Mesendoderm (in vitro differentiated cells): ENCODE measurements at regions not wholly inside any gene's neighbourhood (a gene's known extent, or its start where the extent isn't known, plus 50 kb on each side); places are given as distances from the start of the nearest gene placed in this dataset.

Experiments
- DNase-seq: peaks from one replicate; pipeline ENCODE4 v3.0.0; 2013
- H2AK5ac ChIP-seq: 2 replicates; pipeline ENCODE4 v1.6.1; 2013; ENCODE audit warnings: low read length, inconsistent platforms
- H2BK120ac ChIP-seq: 2 replicates; pipeline ENCODE4 v1.6.1; 2013; ENCODE audit warnings: low read depth, mild to moderate bottlenecking, low read length, moderate library complexity, mixed read lengths
- H2BK15ac ChIP-seq: replicated peaks from 2 replicates; pipeline ENCODE4 v1.6.1; 2013; ENCODE audit warnings: low read depth, mild to moderate bottlenecking, moderate library complexity
- H2BK5ac ChIP-seq: 2 replicates; pipeline ENCODE4 v1.6.1; 2013; ENCODE audit warnings: low read length, inconsistent platforms
- H3K18ac ChIP-seq: 2 replicates; pipeline ENCODE4 v1.6.1; 2013; ENCODE audit warnings: mild to moderate bottlenecking, low read length, mixed read lengths
- H3K23ac ChIP-seq: one replicate; pipeline ENCODE4 v1.6.1; 2013; ENCODE audit warnings: low read length
- H3K27ac ChIP-seq: 2 replicates; pipeline ENCODE4 v1.5.1; 2013; ENCODE audit warnings: low read depth, mild to moderate bottlenecking, inconsistent platforms, low read length, moderate library complexity
- H3K27me3 ChIP-seq: 2 replicates; pipeline ENCODE4 v1.6.1; 2013; ENCODE audit warnings: low read length, control low read depth, mild to moderate bottlenecking, inconsistent platforms; ENCODE audit not compliant: insufficient read depth, poor library complexity
- H3K36me3 ChIP-seq: 2 replicates; pipeline ENCODE4 v1.6.1; 2013; ENCODE audit warnings: low read length, inconsistent platforms; ENCODE audit not compliant: control insufficient read depth, insufficient read depth
- H3K4ac ChIP-seq: one replicate; pipeline ENCODE4 v1.6.1; 2013; ENCODE audit warnings: low read depth, mild to moderate bottlenecking, low read length, moderate library complexity
- H3K4me1 ChIP-seq: 2 replicates; pipeline ENCODE4 v1.6.1; 2013; ENCODE audit warnings: low read depth, low read length, inconsistent platforms; ENCODE audit not compliant: control insufficient read depth
- H3K4me2 ChIP-seq: 2 replicates; pipeline ENCODE4 v1.6.1; 2013; ENCODE audit warnings: low read length
- H3K4me3 ChIP-seq: 2 replicates; pipeline ENCODE4 v1.5.1; 2013; ENCODE audit warnings: mild to moderate bottlenecking, low read length
- H3K56ac ChIP-seq: one replicate; pipeline ENCODE4 v1.6.1; 2013; ENCODE audit warnings: low read length
- H3K79me1 ChIP-seq: 2 replicates; pipeline ENCODE4 v1.6.1; 2013; ENCODE audit warnings: low read length, inconsistent platforms
- H3K79me2 ChIP-seq: 2 replicates; pipeline ENCODE4 v1.6.1; 2013; ENCODE audit warnings: mild to moderate bottlenecking, low read length; ENCODE audit not compliant: control insufficient read depth, insufficient read depth
- H3K9ac ChIP-seq: 2 replicates; pipeline ENCODE4 v1.6.1; 2013; ENCODE audit warnings: low read length, inconsistent platforms
- H4K5ac ChIP-seq: one replicate; pipeline ENCODE4 v1.6.1; 2013; ENCODE audit warnings: low read length
- H4K8ac ChIP-seq: one replicate; pipeline ENCODE4 v1.6.1; 2013; ENCODE audit warnings: low read depth, mild to moderate bottlenecking, control low read depth, low read length, moderate library complexity
- WGBS: extraction: QIAGEN DNeasy Blood & Tissue Kit; methylation state at CpG from one replicate; pipeline ENCODE4 v1.1.7; 2013; ENCODE audit warnings: low lambda C conversion rate, missing lambda C conversion rate; ENCODE audit not compliant: insufficient coverage; ENCODE audit errors: extremely low coverage; 5-methylcytosine and 5-hydroxymethylcytosine counted together

DNA sequence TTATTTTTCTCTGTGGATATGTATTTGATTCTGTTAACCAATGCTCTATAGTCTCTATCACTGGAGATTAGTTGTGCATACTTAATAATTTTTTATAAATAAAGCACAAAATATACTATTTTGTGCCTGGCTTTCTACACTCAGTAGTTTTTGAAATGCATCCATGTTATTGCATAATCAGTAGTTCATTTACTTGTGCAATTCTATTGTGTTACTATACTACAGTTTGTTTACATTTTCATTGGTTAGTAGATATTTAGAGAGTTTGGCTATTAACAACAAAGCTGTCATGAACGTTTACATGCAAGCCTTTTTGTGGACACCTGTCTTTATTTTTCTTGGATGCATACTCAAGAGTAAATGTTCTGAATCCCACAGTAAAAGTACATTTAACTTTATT, 265.0 kb upstream of the FAT4 start:
- Histone ChIP-seq H2BK5ac (no peak overlapping the region), H3K18ac (no peak overlapping the region), H3K27me3 (no peaks in the 10 kb centered on the region), H4K5ac (no peak overlapping the region), H3K4me2 (no peak overlapping the region), H3K36me3 (no peaks in the 10 kb centered on the region), H3K27ac (no peak overlapping the region), H3K23ac (no peak overlapping the region), H3K9ac (no peak overlapping the region), H3K79me1 (no peaks in the 10 kb centered on the region), H2AK5ac (no peak overlapping the region), H4K8ac (no peak overlapping the region), H2BK120ac (no peak overlapping the region), H3K56ac (no peak overlapping the region), H3K4me3 (no peak overlapping the region), H3K4ac (no peak overlapping the region), H2BK15ac (no peak overlapping the region), H3K79me2 (no peaks in the 10 kb centered on the region), H3K4me1 (no peaks in the 10 kb centered on the region)
- no peak for DNase-seq
- WGBS: no CpG with 5 or more reads among the region's 1 CpG

- no peak overlapping the region for H2BK15ac ChIP-seq
- H3K4me3 ChIP-seq: no peak overlapping the region
- H3K79me1 ChIP-seq: no peaks in the 10 kb centered on the region
- no peak overlapping the region for H2AK5ac ChIP-seq
- no peak overlapping the region for H3K9ac ChIP-seq
- no peaks in the 10 kb centered on the region for H3K27me3 ChIP-seq
- no peak overlapping the region for H3K23ac ChIP-seq
- no peak for DNase-seq
- no peaks in the 10 kb centered on the region for H3K36me3 ChIP-seq
- no peak overlapping the region for H4K5ac ChIP-seq
- H4K8ac ChIP-seq: no peak overlapping the region
- H3K4me2 ChIP-seq: no peak overlapping the region
- H3K18ac ChIP-seq: no peak overlapping the region
- H2BK5ac ChIP-seq: no peak overlapping the region
- no peaks in the 10 kb centered on the region for H3K79me2 ChIP-seq
- no peak overlapping the region for H3K4ac ChIP-seq
- H3K27ac ChIP-seq: no peak overlapping the region
- no peak overlapping the region for H2BK120ac ChIP-seq
- no peak overlapping the region for H3K56ac ChIP-seq
- H3K4me1 ChIP-seq: no peaks in the 10 kb centered on the region
Observed at GRCh38 chr4:125045311-125045710, 269.4 kb upstream of the FAT4 start.

DNA sequence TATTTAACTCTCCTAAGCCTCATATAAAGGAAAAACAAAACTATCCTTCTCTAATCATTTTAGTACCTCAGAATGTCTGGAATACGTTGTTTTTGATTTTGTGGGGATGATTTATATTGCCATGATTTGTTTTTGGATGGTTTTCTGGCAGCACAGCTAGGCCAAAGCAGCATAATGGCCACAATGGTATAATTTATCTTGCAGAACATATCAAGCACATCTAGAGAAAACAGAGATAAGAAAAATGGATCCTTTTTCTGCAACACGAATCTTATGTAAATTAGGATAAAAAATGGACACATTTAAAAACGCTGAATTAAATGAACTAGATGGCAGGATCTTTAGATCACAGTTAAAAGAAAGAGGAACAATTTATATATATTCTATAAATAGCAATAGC, 269.9 kb upstream of the FAT4 start:
- H2BK15ac ChIP-seq: no peak overlapping the region
- H3K79me2 ChIP-seq: no peaks in the 10 kb centered on the region
- H2AK5ac ChIP-seq: no peak overlapping the region
- no CpG with 5 or more reads among the region's 3 CpGs for WGBS
- no peak overlapping the region for H3K18ac ChIP-seq
- H3K4me1 ChIP-seq: no peaks in the 10 kb centered on the region
- H2BK5ac ChIP-seq: no peak overlapping the region
- no peak overlapping the region for H3K27ac ChIP-seq
- no peak overlapping the region for H3K4me3 ChIP-seq
- no peak for DNase-seq
- no peaks in the 10 kb centered on the region for H3K79me1 ChIP-seq
- H4K5ac ChIP-seq: no peak overlapping the region
- no peak overlapping the region for H3K4ac ChIP-seq
- H3K4me2 ChIP-seq: no peak overlapping the region
- no peak overlapping the region for H3K9ac ChIP-seq
- H3K23ac ChIP-seq: no peak overlapping the region
- no peak overlapping the region for H2BK120ac ChIP-seq
- H4K8ac ChIP-seq: no peak overlapping the region
- H3K56ac ChIP-seq: no peak overlapping the region
- H3K36me3 ChIP-seq: no peaks in the 10 kb centered on the region
- H3K27me3 ChIP-seq: no peaks in the 10 kb centered on the region

- no peak for DNase-seq
- Histone ChIP-seq H3K23ac (no peak overlapping the region), H4K5ac (no peak overlapping the region), H2BK15ac (no peak overlapping the region), H4K8ac (no peak overlapping the region), H3K4me2 (no peak overlapping the region), H3K79me2 (no peaks in the 10 kb centered on the region), H2AK5ac (no peak overlapping the region), H3K79me1 (no peaks in the 10 kb centered on the region), H3K4me3 (no peak overlapping the region), H2BK5ac (no peak overlapping the region), H3K18ac (no peak overlapping the region), H3K4ac (no peak overlapping the region), H3K56ac (no peak overlapping the region), H3K4me1 (no peaks in the 10 kb centered on the region), H2BK120ac (no peak overlapping the region), H3K36me3 (no peaks in the 10 kb centered on the region), H3K27me3 (no peaks in the 10 kb centered on the region), H3K9ac (no peak overlapping the region), H3K27ac (no peak overlapping the region)
- no CpG with 5 or more reads among the region's 3 CpGs for WGBS
Observed at GRCh38 chr4:125043486-125043885, 271.3 kb upstream of the FAT4 start.

GRCh38 chr4:125042041-125042440, 272.7 kb upstream of the FAT4 start:
- Histone ChIP-seq H3K4me2 (no peak overlapping the region), H3K27me3 (no peaks in the 10 kb centered on the region)
- WGBS: no CpG with 5 or more reads among the region's 3 CpGs

DNA sequence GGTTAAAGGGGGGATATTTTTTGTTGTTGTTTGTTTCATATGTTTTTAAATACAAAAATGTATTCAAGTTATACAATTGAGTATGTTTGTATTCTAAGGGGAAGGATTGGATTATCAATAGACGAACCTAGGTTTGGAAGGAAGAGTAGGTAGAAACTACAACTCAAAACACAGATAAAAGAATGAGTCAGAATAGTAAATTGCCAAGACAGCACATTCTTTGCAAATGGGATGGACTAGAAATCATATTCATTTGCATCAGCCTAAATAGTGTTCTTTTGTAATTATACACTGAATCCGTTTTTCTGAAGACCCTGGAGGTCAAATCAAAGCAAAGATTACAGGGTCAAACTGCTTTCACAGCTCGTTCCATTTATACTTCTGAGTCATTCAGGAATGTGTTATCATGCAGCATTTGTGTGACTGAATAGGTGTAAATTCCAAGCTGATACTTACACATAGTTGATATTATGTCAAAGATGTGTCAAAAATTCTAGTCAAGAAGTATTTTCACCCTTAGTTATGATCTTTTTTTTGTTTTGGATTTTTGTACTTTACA, 273.3 kb upstream of the FAT4 start:
- no peaks in the 10 kb centered on the region for H3K79me1 ChIP-seq
- H2BK5ac ChIP-seq: no peak overlapping the region
- H2AK5ac ChIP-seq: no peak overlapping the region
- no peak overlapping the region for H3K23ac ChIP-seq
- no peaks in the 10 kb centered on the region for H3K79me2 ChIP-seq
- H3K56ac ChIP-seq: no peak overlapping the region
- no peaks in the 10 kb centered on the region for H3K36me3 ChIP-seq
- H3K4me2 ChIP-seq: no peak overlapping the region
- no peak overlapping the region for H4K8ac ChIP-seq
- no CpG with 5 or more reads among the region's 3 CpGs for WGBS
- no peak overlapping the region for H3K4ac ChIP-seq
- peak; percentile 58 for DNase-seq
- H3K18ac ChIP-seq: no peak overlapping the region
- H3K4me1 ChIP-seq: no peaks in the 10 kb centered on the region
- H4K5ac ChIP-seq: no peak overlapping the region
- H3K4me3 ChIP-seq: no peak overlapping the region
- H3K9ac ChIP-seq: no peak overlapping the region
- H2BK120ac ChIP-seq: no peak overlapping the region
- H2BK15ac ChIP-seq: no peak overlapping the region
- H3K27me3 ChIP-seq: no peaks in the 10 kb centered on the region
- H3K27ac ChIP-seq: no peak overlapping the region

More at GRCh38 chr4:125042041-125042440, 272.7 kb upstream of the FAT4 start:
- H3K56ac ChIP-seq: no peak overlapping the region
- no peak overlapping the region for H2BK5ac ChIP-seq
- H2BK120ac ChIP-seq: no peak overlapping the region
- H3K9ac ChIP-seq: no peak overlapping the region
- no peaks in the 10 kb centered on the region for H3K79me2 ChIP-seq
- H2BK15ac ChIP-seq: no peak overlapping the region
- H3K4ac ChIP-seq: peak overlapping the region; percentile 36
- no peak for DNase-seq
- H3K79me1 ChIP-seq: no peaks in the 10 kb centered on the region
- no peak overlapping the region for H2AK5ac ChIP-seq
- H3K36me3 ChIP-seq: no peaks in the 10 kb centered on the region
- H3K4me3 ChIP-seq: no peak overlapping the region
- no peak overlapping the region for H4K8ac ChIP-seq
- H3K27ac ChIP-seq: no peak overlapping the region
- H3K18ac ChIP-seq: peak overlapping the region; percentile 18
- H3K4me1 ChIP-seq: no peaks in the 10 kb centered on the region
- H4K5ac ChIP-seq: no peak overlapping the region
- no peak overlapping the region for H3K23ac ChIP-seq
